UCSD-AML1 (cell line): ENCODE measurements at regions not wholly inside any gene's neighbourhood (a gene's known extent, or its start where the extent isn't known, plus 50 kb on each side); places are given as distances from the start of the nearest gene placed in this dataset.
"Not testable (repeated sequence)": the region's sequence is repeated elsewhere in the genome, so short reads cannot be mapped to it uniquely, and the experiment has no call there.

Experiments
- DNase-seq: peaks from one replicate; lab custom pipeline; 2025; ENCODE audit not compliant: unreplicated experiment; lab: John Stamatoyannopoulos, UW

DNA sequence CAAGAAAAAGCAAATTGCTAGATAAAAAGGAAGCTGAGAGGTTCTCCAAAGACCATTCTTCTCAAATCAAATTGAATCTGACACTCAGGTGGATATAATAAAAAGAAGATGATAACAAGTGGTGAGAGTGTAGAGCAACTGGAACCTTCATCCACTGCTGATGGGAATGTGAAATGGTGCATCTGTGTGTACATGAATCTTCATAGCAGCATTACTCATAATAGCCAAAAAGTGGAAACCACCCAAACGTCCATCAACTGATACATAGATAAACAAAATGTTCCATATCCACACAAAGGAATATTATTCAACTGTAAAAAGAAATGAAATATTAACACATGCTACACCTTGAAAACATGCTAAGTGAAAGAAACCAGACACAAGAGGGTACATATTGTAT is 357.2 kb upstream of the EPHA4 start:
- no peak for DNase-seq

DNA sequence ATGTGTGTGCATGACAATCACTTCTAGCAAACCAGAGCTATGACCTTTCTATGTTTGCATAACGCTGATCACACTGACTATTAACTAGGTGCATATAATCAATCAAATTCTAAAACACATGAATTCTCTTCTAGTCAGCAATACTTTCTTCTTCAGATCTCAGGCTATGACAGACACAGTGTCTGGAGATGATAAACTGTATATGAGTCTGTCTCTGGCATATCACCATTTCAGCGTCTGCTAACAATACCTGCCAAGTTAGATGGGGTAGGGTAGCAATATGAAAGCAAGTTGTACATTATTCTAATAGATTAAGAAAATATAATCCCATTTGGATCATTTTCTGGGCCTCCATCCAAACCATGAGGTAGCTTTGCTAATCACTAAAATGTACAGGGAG is 354.2 kb upstream of the EPHA4 start:
- no peak for DNase-seq

DNA sequence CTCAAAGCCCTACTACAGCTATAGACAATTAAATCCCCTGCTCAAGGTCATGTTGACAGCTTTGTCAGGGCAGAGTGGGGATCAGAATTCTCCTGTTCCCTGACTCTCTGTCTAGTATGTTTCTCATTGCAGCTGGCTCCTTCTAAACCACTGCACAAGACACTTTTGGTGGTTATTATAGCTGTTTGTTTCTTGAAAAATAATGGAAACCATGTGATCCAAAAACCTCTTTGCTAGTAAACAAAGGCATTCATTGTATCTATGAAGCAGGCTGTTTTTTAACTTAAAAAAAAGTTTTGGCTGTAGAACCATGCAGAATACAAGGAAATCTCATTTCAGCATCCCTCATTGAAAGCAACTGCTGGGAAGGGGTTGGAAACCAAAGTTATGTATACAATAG is 352.5 kb upstream of the EPHA4 start:
- DNase-seq = no peak

DNA sequence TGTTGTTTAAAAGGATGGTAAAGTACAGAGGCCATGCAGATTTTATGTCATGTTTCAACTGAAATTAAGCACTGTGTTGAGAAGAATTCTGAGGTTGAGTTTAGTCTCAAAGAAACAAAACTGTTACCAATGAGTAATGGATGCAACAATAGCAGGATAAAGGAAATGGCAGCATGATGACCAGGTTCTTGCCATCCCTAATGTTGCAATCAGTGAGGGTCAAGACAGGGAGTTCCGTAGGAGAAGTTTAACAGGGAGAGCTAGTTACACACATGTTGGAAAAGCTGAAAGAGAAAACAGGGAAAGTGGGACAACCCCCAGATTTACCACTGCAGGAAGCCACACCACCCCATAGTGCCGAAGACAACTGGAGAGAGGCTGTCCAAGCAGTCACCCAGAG is 343.8 kb upstream of the EPHA4 start:
- no peak for DNase-seq

DNA sequence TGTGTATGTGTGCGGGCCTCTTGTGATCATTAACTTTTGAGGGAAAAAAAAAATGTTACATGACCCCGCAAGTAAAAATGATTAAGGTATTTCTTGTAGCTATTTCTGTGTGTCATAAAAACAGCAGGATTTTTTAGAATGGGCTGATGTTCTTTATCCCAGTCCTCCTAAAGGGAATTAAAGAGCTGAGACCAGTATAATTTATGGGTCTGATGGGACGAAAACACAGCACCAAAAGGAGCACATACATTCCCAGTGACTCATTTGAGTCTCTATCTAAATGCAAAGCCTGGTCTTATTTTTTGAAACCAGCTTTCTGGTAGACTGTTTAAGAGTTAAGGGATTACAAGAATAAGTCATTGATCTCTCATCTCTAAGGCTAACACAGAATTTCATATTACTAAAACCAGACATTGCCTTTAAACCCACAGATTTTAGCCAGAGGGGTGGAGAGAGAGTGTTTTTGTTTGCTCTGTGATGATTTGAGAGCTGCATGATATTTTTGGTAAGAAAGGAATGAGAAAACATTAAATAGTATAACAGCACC is 342.3 kb upstream of the EPHA4 start:
- no peak for DNase-seq

DNA sequence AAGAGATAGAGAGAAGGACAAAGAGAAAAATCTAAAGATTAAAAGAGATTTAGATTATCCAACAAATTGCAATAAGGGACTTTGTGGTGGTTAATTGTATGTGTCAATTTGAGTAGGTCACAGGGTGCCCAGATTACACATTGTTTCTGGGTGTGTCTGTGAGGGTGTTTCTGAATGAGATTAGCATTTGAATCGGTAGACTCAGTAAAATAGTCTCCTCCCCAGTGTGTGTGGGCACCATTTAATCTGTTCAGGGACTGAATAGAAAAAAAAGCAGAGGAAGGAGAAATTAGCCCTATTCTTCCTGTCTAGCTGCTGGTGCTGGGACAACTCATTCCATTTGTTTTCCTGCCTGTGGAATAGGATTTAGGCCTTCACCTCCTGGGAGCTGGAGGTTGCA is 339.8 kb upstream of the EPHA4 start:
- no peak for DNase-seq

DNA sequence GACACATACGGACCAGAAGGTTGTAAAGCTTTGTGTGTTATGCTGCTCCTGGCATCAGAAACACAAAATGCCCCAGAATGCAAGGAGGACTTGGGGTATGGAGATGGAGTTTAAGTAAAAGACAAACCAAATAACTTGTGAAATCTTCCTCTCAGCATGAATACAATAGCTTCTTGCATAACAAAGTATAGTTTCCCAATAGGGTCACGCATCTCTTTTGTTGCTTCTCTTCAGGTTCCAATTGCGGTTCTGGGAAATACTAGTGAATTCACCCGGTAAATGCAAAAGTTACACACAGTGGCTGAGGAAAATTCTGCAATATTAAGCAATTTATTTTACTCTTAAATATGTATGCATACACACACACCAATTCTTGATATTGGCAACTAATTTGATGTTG is 339.2 kb upstream of the EPHA4 start:
- DNase-seq = no peak

DNA sequence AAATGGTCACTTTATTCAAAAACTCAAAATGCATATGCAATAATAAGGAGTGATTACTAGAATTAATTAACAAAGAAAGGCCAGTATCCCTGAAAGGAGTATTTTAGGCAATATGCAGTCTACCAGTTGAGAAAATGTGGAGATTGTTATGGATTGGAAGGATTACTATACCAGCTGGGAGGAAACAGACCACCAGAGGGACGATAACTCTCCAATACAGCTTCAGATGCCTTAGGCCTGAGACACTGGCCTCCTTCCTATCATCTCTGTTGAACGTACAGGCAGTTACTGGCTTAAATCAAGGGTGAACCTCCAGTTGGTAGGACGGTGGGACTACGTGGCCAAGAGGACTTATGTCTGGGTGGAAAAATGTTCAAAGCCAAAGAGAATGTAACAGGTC is 336.4 kb upstream of the EPHA4 start:
- DNase-seq = no peak

DNA sequence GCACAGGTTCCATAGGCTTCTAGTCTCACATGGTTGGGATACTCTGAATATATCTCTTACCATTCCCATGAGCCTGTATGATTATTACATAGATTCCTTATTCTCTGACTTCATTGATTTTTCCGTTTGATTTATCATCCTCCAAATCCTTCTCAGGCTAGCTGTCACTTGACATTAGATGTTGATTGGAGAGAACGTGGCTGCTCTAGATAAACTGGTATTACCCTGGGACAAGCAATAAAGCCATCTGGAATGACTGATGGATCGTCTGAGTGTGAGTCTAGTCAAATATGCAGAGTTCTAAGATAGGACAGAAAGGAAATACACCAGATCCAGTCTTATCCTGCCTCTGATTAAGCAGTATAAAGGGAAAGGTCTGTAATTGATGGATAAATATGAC is 325.6 kb upstream of the EPHA4 start:
- DNase-seq = no peak

DNA sequence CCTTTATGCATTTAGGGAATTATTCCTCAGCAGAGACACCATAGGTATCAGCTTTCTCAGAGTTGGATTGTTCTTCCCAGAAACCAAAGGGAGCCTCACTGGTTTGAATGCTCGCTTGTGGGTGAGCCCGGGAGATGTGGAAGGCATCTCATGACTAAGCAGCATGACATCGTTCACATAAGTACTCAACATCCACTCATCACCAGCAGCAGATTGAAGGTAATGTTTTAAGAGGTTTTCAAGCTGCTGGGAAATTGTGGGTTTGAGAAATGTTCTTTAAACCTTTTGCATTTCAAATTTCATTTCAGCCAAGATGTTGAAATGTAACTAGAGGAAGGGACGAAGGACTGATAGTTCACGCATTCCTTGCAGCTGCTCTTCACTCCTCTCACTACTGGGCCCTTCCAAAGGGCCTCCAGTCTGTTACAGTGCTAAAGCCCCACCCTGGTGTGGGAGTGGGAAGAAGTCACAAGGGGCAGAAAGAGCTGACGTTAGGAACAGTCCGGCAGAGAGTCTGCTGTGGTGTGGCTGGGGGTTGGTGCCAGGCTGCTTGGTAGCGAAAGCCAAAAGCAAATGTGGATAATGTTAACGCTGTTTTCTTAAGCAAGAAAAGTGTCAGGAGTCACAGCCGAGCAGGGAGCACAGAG is 324.5 kb upstream of the EPHA4 start:
- DNase-seq = no peak

DNA sequence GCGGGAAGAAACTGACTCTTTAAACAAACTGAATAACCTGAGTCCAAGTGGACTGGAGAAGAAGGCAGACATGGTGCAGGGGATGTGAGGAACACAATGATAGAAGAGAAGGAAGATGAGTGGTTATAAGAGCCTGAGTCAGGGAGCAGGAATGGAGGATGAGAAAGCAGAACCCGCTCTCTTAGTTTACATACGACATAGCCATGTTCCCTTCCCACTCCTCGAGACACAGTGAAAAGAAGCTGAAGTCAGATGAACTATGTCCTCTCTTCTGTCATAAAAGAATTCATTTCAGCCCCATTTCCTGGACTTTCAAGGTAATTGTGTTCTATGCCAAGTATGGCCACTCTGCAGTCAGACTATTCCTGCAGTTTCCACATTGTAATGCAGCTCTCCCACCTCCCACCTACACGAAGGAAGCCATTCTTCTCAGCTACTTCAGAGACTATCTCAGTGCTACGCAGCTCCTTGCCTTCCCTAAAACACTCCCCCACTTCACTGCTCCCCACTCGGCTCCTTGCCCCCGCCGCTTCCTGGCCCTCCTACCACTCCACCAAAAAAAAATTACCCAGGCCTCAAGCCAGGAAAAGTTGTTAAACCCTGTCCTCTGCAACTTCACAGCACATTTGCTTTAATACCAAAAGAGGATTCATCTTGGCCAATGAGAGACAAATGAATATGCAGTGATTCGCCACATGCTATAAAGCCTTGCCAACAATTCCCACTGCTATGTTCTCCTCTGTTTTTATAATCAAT is 323.4 kb upstream of the EPHA4 start:
- no peak for DNase-seq

DNA sequence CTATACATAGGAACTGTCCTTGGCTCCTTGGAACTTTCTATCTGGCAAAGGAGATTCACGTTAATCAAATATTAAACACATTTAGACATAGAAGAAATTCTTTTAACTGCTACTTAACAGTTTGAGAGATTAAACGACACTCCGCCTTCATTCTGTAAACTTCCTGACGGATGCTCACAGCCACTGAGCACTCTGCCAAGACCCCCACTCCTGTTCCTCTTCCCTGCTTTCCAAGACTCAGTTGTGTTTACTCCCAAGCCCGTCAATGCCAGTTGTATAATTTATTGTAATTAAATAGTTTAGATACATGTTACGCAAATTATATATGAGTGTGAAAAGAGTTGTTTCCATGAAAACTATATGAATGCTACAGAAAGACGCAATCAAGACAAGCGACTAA is 321.4 kb upstream of the EPHA4 start:
- no peak for DNase-seq

DNA sequence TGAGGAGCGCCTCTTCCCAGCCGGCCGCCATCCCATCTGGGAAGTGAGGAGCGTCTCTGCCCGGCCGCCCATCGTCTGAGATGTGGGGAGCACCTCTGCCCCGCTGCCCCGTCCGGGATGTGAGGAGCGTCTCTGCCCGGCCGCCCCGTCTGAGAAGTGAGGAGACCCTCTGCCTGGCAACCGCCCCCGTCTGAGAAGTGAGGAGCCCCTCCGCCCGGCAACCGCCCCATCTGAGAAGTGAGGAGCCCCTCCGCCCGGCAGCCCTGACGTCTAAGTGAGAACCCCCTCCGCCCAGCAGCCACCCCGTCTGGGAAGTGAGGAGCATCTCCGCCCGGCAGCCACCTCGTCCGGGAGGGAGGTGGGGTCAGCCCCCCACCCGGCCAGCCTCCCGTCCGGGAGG is 319.9 kb upstream of the EPHA4 start:
- not testable (repeated sequence) for DNase-seq

DNA sequence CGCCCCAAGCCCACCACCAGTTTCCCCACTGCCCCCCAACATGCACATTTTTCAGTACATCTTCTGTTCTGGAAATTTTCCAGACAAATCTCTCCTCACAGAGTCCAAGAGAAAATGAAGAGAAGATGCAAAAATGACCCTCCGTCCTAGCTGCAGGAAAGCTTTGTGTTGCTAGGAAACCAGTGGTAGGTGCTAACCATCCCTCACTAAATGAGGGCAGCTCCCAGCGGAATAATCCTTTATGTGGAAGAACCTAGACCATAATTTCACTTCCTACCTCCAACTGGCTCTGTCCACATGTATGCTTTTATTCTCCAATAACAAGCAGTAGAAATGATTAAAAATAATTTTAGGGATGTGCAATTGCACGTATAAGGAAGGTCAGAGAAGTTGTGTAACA is 311.9 kb upstream of the EPHA4 start:
- no peak for DNase-seq

DNA sequence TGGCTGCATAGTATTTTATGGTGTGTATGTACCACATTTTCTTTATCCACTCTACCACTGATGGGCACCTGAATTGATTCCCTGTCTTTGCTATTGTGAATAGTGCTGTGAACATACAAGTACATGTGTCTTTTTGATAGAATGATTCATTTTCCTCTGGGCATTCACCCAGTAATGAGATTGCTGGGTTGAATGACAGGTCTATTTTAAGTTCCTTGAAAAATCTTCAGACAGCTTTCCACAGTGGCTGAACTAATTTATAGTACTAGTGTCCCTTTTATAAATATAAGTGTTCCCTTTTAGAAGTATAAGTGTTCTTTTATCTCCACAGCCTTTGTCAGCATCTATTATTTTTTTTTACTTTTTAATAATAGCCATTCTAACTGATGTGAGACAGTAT is 303.9 kb upstream of the EPHA4 start:
- DNase-seq = no peak

DNA sequence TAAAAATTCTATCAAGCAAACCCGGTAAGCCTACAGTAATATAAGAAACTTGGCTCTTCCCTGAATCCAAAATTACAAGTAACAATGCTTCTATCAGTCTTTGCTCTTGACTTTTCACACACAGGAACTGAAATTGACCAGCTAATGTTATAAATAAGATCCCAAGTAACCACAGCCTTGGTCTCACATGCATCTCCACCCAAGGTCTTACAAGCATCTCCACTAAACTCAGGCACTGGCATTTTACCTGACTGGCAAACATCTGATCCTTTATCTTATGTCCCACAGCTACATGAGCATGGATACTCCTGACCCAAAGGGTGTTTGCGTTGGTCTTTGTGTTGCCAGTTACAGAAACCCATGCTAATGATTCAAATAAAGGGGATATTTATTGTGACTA is 302.3 kb upstream of the EPHA4 start:
- no peak for DNase-seq

DNA sequence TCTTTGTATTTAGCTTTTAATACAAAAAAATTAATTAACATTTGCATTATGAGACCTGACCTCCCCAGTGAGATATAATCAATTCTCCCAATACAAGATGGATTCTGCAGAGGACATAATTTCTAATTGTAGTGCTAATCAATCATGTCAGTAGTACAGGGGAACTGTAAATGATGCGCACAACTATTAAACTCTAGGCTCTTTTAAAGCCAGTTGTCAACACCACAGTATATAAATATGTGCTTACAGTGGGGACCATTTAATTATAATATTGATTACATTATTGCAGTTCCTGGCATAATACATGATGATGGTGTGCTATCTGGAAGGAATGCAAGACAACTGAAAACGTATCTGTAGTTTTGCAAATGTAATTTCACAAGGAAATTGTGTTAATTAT is 285.6 kb upstream of the EPHA4 start:
- DNase-seq = no peak

DNA sequence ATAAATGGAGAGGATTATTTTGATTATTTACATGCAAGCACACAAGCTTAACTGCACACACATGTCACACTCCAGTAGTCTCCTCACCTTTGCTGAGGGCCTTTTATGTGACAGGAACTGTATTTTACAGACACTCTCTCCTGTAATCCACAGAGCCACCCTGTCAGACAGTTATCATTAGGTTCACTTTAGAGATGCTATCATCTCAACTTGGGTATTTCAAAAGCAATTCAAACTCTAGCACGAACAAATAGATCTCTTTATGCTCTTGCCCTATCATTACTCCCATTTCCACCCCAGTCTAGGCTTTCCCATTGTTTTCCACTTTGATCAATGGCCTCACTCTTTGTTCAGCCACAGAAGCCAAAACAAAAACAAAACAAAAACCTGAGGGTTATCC is 281.2 kb upstream of the EPHA4 start:
- DNase-seq = no peak

DNA sequence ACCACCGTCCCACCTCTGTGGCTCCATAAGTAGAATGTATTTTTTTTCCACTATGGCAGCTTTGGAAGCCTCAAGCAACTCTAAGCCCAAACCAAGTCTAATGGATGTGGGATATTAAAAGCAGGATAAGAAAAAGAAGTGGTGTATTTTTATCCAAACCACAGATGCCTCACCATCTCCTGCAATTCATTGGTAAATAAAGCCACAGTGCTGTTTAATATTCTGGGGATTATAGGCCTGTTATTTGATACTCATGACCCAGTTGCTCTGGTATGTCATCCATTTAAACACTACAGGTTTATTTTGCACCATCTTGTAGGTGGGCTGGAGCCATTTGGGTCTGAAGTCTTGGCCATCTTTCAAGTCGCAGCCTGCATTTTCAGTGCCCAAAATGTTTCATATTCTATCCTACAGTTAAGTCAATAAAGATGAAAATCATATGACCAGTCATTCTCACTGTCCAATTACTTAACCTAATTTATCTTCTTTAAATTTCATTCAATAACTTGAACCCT is 279.5 kb upstream of the EPHA4 start:
- DNase-seq = no peak

DNA sequence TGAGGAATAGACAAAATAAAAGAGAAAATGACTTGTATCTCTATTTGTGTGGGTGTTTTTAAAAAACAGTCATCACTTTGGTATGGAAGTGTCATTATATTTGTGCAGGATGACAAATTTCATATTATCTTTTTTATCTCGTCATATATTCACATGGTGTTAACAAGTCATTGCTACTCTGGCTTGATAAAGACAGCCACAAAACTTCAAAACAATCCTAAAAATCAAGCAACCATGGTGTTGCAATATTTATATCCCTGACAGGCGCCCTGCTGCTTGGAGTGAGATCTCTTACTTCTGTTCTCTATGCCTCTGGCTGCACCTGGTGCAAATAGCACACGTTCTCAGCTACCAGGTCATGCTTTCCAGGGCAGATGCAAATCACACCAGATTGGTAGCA is 278.0 kb upstream of the EPHA4 start:
- DNase-seq = no peak

DNA sequence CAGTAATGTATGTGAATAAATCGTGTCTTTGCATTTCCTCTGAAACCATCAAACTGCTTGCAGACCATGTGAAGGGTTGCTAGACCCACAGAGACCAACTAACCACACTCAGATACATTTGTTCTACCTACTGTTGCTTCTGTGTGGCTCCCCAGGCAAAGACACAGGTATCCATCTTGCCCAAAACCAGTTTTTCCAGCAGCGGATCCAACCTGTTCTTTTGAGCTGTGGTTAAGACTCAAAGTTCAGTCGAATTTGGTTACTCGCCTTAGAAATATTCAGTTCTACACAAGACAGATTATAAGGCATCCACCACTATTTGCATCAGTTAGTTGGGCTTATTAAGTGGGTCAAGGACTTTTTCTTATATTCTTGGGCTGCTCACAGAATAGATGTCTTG is 276.2 kb upstream of the EPHA4 start:
- no peak for DNase-seq

DNA sequence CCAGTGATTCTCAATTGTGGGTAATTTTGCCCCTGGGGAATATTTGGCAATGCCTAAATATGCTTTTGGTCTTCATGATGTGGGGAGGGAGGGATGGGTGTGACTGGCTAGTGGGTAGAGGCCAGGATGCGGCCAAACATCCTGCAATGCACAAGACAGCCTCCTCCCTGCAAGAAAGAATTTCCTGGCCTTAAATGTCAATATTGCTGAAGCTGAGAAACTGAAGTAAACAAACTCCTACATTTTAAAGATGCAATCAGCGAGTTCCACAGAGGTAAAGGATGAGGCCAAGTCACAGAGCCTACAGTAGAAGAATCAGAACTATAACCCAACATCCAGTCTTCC is 272.9 kb upstream of the EPHA4 start:
- no peak for DNase-seq
